C1 segment of cervical spinal cord (tissue), 14 donors: ENCODE measurements at regions not wholly inside any gene's neighbourhood (a gene's known extent, or its start where the extent isn't known, plus 50 kb on each side); places are given as distances from the start of the nearest gene placed in this dataset.

ENCODE experiments used
- DNase-seq, 14 donors: peaks; one replicate each; lab custom pipeline; 2025; lab: John Stamatoyannopoulos, UW

DNA sequence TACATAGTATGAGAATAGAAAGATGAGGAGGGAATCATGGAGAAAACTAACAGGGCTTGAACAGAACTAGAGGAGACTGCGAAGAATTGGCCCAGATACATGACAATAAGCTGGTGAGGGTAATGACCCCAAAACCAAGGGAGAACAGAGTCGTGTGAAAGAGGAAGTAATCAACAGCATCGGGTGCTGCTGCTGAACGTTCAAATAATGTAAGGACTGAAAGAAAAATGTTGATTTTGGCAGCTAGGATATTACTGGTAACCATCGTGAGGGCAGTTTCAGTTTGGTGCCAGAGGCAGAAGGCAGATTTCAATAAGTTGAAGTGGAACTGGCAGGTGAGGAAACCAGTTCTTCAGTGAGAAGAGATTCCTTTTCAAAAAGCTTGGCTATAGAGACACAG lies 66.8 kb upstream of the SMC2 start:
- no peak for DNase-seq

DNA sequence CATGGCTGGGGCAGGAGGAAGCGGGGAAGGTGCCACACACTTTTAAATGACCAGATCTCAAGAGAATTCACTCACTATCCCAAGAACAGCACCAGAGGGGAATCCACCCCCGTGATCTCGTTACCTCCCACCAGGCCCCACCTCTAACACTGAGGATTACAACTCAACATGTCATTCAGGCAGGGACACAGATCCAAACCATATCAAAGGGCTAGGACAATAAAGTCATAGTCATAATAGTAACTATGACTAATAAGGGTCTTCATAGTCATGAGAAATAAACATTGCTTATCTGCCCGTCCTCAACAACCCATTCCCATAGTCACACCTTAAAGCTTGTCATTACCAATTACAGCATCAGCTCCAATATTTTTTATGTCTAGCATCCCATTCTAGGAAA lies 65.3 kb upstream of the SMC2 start:
- no peak for DNase-seq
